GM23338 (cell line): ENCODE measurements at regions not wholly inside any gene's neighbourhood (a gene's known extent, or its start where the extent isn't known, plus 50 kb on each side); places are given as distances from the start of the nearest gene placed in this dataset.

ENCODE experiments used
- ATAC-seq: fragments of 200-7000 bp; cut with Tn5 transposase; 3 replicates; pipeline ENCODE4 v1.9.1; 2020
- DNase-seq: peaks from one replicate; pipeline ENCODE4 v3.0.0-alpha.2; 2015; ENCODE audit warnings: low spot score
- H2AFZ ChIP-seq: fragments of 200-600 bp; sonication (generic); 2 replicates; pipeline ENCODE4 v1.8.0; 2016; ENCODE audit warnings: antibody characterized with exemption, mild to moderate bottlenecking, moderate library complexity
- H3F3A ChIP-seq: fragments of 200-600 bp; sonication (generic); replicated peaks from 2 replicates; pipeline ENCODE4 v1.8.0; 2017; ENCODE audit warnings: antibody characterized with exemption, mixed run types, low read depth
- H3K27ac ChIP-seq: fragments of 200-600 bp; sonication (generic); 2 replicates; pipeline ENCODE4 v1.6.1; 2016; ENCODE audit warnings: low read depth
- H3K27me3 ChIP-seq: fragments of 200-600 bp; sonication (generic); 2 replicates; pipeline ENCODE4 v1.8.0; 2016; ENCODE audit warnings: mild to moderate bottlenecking, mixed run types, moderate library complexity; ENCODE audit not compliant: insufficient read depth
- H3K36me3 ChIP-seq: fragments of 200-600 bp; sonication (generic); 2 replicates; pipeline ENCODE4 v1.8.0; 2016; ENCODE audit warnings: mild to moderate bottlenecking; ENCODE audit not compliant: insufficient read depth
- H3K4me1 ChIP-seq: fragments of 200-600 bp; sonication (generic); 2 replicates; pipeline ENCODE4 v1.8.0; 2016; ENCODE audit warnings: mild to moderate bottlenecking, moderate library complexity; ENCODE audit not compliant: insufficient read depth
- H3K4me2 ChIP-seq: fragments of 200-600 bp; sonication (generic); 2 replicates; pipeline ENCODE4 v1.7.1; 2017; ENCODE audit warnings: mixed run types
- H3K4me3 ChIP-seq: fragments of 200-600 bp; sonication (generic); 2 replicates; pipeline ENCODE4 v1.6.1; 2016; ENCODE audit warnings: mixed run types
- H3K79me2 ChIP-seq: fragments of 200-600 bp; sonication (generic); replicated peaks from 2 replicates; pipeline ENCODE4 v1.8.0; 2017; ENCODE audit warnings: mild to moderate bottlenecking; ENCODE audit not compliant: insufficient read depth
- H3K9me2 ChIP-seq: fragments of 200-600 bp; sonication (generic); 2 replicates; pipeline ENCODE4 v1.8.0; 2017; ENCODE audit not compliant: insufficient read depth
- H4K20me1 ChIP-seq: fragments of 200-600 bp; sonication (generic); replicated peaks from 2 replicates; pipeline ENCODE4 v1.8.0; 2017; ENCODE audit warnings: mild to moderate bottlenecking; ENCODE audit not compliant: insufficient read depth
- H3K27ac Mint-ChIP-seq: 2 replicates; pipeline ENCODE4 v1.8.0; 2020; ENCODE audit warnings: inconsistent platforms, mild to moderate bottlenecking, moderate library complexity, mixed read lengths
- H3K27me3 Mint-ChIP-seq: 3 replicates; pipeline ENCODE4 v1.8.0; 2022; ENCODE audit warnings: low read depth, mild to moderate bottlenecking, moderate library complexity, mixed read lengths, inconsistent platforms; ENCODE audit not compliant: insufficient read depth, poor library complexity
- H3K36me3 Mint-ChIP-seq: 3 replicates; pipeline ENCODE4 v1.8.0; 2021; ENCODE audit warnings: low read depth, mild to moderate bottlenecking, inconsistent platforms, moderate library complexity, mixed read lengths
- H3K4me1 Mint-ChIP-seq: 3 replicates; pipeline ENCODE4 v1.8.0; 2020; ENCODE audit warnings: mild to moderate bottlenecking, inconsistent platforms, mixed read lengths
- H3K4me3 Mint-ChIP-seq: 3 replicates; pipeline ENCODE4 v1.8.0; 2021; ENCODE audit warnings: moderate library complexity, mild to moderate bottlenecking, inconsistent platforms, mixed read lengths
- H3K9me3 Mint-ChIP-seq: 3 replicates; pipeline ENCODE4 v1.8.0; 2020; ENCODE audit warnings: moderate library complexity, mild to moderate bottlenecking, inconsistent platforms, mixed read lengths
- EZH2 ChIP-seq: fragments of 200-600 bp; sonication (generic); IDR thresholded peaks from one replicate; pipeline ENCODE4 v1.8.0; 2017; ENCODE audit warnings: antibody characterized with exemption, mild to moderate bottlenecking, low read depth; ENCODE audit not compliant: unreplicated experiment
- EZH2phosphoT487 ChIP-seq: fragments of 200-600 bp; sonication (generic); IDR thresholded peaks from one replicate; pipeline ENCODE4 v1.8.1; 2018; ENCODE audit warnings: antibody characterized with exemption; ENCODE audit not compliant: unreplicated experiment
- JUNB ChIP-seq: IDR thresholded peaks from one replicate; pipeline ENCODE4 v1.6.1; 2016; ENCODE audit warnings: antibody characterized with exemption; ENCODE audit not compliant: unreplicated experiment
- POLR2AphosphoS5 ChIP-seq: IDR thresholded peaks from 2 replicates; pipeline ENCODE4 v1.6.1; 2016; ENCODE audit warnings: antibody characterized with exemption, low read depth
- ZNF114 ChIP-seq: fragments of 250-450 bp; sonication (Bioruptor Pico); IDR thresholded peaks from 2 replicates; pipeline ENCODE4 v1.5.0; 2020; ENCODE audit warnings: mild to moderate bottlenecking, moderate library complexity
- ZNF331 ChIP-seq: fragments of 250-450 bp; sonication (Bioruptor Pico); IDR thresholded peaks from 2 replicates; pipeline ENCODE4 v1.5.0; 2020; ENCODE audit warnings: low read depth, mild to moderate bottlenecking, moderate library complexity
- TF ChIP-seq, protein P1 (sequence below): IDR thresholded peaks from 2 replicates; pipeline ENCODE4 v1.6.1; 2016; ENCODE audit warnings: antibody characterized with exemption
- TF ChIP-seq, protein P2 (sequence below): fragments of 250-450 bp; sonication (Bioruptor Pico); IDR thresholded peaks from 2 replicates; pipeline ENCODE4 v1.5.0; 2020; ENCODE audit warnings: mild to moderate bottlenecking, moderate library complexity
- TF ChIP-seq, protein P3 (sequence below), 2 experiments: fragments of 200-600 bp in 1 of 2; sonication (generic) in 1 of 2; conservative IDR thresholded peaks; 2 replicates each; pipeline versions ENCODE4 v1.5.1 to v1.6.1; 2016 to 2017; ENCODE audit warnings: antibody characterized with exemption in 2 of 2, low read depth in 2 of 2, mild to moderate bottlenecking in 2 of 2, moderate library complexity in 1 of 2

DNA sequence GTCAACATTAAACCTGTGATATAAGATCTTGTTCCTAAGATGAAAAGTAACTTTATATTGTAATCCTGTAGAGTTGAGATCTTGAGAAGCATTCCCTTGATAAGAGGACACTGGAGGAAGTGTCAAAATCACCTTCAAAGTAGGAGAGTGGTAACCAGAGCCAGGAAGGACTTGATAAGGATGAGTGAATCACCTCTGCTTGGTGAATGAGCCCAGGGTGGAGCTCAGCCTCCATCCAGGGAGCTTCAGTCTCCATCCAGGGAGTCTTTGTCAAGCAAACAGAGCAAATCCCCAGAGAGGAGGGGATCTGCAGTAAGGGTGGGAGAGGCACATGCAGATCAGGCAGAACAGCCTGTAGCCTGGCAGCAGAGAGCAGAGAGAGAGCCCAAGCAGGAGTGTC lies 167.1 kb upstream of the SIX2 start:
- H3K4me1 Mint-ChIP-seq: peaks cover 10% of the 10 kb centered on the region
- no peak overlapping the region for H3K4me3 Mint-ChIP-seq
- Histone ChIP-seq H3K36me3 (no peaks in the 10 kb centered on the region), H3K27me3 (peaks cover 23% of the 10 kb centered on the region), H3K9me2 (0 out of 2 replicates have a peak, but pooled peaks cover 7% of the 10 kb centered on the region), H3K4me2 (no peak overlapping the region), H2AFZ (0 out of 2 replicates have a peak overlapping the region, but pooled peaks have one; percentile 38), H4K20me1 (no peaks in the 10 kb centered on the region), H3F3A (no peaks in the 10 kb centered on the region), H3K79me2 (no peaks in the 10 kb centered on the region), H3K4me3 (no peak overlapping the region), H3K27ac (no peak overlapping the region), H3K4me1 (peaks cover 2% of the 10 kb centered on the region; the same call in 1 of the 2 replicates)
- no peaks in the 10 kb centered on the region for H3K9me3 Mint-ChIP-seq
- H3K27me3 Mint-ChIP-seq: peaks cover 4% of the 10 kb centered on the region
- peak; percentile 75 for ATAC-seq
- DNase-seq: no peak
- H3K27ac Mint-ChIP-seq: no peak overlapping the region
- TF ChIP-seq ZNF114 (CRISPR knock-in tag): no peak
- H3K36me3 Mint-ChIP-seq: no peaks in the 10 kb centered on the region

DNA sequence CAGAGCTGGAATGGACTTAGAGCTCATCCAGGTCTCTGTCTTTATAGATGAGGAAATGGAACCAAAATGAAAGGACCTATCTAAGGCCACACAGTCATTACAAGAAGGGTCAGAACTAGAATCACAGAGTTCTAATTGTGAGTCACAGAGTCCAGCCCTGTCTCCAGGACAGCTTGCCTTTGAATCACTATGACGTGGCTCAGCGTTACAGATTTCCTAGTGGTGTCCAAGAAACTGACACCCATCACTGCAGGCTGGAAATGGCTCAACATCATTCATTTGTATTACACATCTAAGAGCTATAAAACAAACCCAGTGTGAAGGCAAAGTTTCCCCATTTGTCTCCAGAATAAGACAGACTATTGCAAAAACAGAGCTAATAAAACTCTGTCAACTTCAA lies 164.3 kb upstream of the SIX2 start:
- Histone ChIP-seq H3K4me1 (peaks cover 5% of the 10 kb centered on the region; the same call in 1 of the 2 replicates), H3K27ac (no peak overlapping the region), H3K4me3 (no peak overlapping the region), H3F3A (no peaks in the 10 kb centered on the region), H3K36me3 (no peaks in the 10 kb centered on the region), H3K9me2 (0 out of 2 replicates have a peak, but pooled peaks cover 7% of the 10 kb centered on the region), H2AFZ (no peak overlapping the region), H4K20me1 (no peaks in the 10 kb centered on the region), H3K79me2 (no peaks in the 10 kb centered on the region), H3K4me2 (no peak overlapping the region), H3K27me3 (peaks cover 51% of the 10 kb centered on the region)
- TF ChIP-seq EZH2 (no peak), JUNB (no peak), ZNF331 (no peak), POLR2AphosphoS5 (no peak), ZNF114 (CRISPR knock-in tag) (no peak), EZH2phosphoT487 (no peak)
- TF ChIP-seq, protein P1, sequence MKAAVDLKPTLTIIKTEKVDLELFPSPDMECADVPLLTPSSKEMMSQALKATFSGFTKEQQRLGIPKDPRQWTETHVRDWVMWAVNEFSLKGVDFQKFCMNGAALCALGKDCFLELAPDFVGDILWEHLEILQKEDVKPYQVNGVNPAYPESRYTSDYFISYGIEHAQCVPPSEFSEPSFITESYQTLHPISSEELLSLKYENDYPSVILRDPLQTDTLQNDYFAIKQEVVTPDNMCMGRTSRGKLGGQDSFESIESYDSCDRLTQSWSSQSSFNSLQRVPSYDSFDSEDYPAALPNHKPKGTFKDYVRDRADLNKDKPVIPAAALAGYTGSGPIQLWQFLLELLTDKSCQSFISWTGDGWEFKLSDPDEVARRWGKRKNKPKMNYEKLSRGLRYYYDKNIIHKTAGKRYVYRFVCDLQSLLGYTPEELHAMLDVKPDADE: no peak
- TF ChIP-seq, protein P2, sequence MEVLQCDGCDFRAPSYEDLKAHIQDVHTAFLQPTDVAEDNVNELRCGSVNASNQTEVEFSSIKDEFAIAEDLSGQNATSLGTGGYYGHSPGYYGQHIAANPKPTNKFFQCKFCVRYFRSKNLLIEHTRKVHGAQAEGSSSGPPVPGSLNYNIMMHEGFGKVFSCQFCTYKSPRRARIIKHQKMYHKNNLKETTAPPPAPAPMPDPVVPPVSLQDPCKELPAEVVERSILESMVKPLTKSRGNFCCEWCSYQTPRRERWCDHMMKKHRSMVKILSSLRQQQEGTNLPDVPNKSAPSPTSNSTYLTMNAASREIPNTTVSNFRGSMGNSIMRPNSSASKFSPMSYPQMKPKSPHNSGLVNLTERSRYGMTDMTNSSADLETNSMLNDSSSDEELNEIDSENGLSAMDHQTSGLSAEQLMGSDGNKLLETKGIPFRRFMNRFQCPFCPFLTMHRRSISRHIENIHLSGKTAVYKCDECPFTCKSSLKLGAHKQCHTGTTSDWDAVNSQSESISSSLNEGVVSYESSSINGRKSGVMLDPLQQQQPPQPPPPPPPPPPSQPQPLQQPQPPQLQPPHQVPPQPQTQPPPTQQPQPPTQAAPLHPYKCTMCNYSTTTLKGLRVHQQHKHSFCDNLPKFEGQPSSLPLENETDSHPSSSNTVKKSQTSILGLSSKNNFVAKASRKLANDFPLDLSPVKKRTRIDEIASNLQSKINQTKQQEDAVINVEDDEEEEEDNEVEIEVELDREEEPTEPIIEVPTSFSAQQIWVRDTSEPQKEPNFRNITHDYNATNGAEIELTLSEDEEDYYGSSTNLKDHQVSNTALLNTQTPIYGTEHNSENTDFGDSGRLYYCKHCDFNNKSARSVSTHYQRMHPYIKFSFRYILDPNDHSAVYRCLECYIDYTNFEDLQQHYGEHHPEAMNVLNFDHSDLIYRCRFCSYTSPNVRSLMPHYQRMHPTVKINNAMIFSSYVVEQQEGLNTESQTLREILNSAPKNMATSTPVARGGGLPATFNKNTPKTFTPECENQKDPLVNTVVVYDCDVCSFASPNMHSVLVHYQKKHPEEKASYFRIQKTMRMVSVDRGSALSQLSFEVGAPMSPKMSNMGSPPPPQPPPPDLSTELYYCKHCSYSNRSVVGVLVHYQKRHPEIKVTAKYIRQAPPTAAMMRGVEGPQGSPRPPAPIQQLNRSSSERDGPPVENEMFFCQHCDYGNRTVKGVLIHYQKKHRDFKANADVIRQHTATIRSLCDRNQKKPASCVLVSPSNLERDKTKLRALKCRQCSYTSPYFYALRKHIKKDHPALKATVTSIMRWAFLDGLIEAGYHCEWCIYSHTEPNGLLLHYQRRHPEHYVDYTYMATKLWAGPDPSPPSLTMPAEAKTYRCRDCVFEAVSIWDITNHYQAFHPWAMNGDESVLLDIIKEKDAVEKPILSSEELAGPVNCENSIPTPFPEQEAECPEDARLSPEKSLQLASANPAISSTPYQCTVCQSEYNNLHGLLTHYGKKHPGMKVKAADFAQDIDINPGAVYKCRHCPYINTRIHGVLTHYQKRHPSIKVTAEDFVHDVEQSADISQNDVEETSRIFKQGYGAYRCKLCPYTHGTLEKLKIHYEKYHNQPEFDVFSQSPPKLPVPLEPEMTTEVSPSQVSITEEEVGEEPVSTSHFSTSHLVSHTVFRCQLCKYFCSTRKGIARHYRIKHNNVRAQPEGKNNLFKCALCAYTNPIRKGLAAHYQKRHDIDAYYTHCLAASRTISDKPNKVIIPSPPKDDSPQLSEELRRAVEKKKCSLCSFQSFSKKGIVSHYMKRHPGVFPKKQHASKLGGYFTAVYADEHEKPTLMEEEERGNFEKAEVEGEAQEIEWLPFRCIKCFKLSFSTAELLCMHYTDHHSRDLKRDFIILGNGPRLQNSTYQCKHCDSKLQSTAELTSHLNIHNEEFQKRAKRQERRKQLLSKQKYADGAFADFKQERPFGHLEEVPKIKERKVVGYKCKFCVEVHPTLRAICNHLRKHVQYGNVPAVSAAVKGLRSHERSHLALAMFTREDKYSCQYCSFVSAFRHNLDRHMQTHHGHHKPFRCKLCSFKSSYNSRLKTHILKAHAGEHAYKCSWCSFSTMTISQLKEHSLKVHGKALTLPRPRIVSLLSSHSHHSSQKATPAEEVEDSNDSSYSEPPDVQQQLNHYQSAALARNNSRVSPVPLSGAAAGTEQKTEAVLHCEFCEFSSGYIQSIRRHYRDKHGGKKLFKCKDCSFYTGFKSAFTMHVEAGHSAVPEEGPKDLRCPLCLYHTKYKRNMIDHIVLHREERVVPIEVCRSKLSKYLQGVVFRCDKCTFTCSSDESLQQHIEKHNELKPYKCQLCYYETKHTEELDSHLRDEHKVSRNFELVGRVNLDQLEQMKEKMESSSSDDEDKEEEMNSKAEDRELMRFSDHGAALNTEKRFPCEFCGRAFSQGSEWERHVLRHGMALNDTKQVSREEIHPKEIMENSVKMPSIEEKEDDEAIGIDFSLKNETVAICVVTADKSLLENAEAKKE (CRISPR knock-in tag): no peak
- TF ChIP-seq, protein P3, sequence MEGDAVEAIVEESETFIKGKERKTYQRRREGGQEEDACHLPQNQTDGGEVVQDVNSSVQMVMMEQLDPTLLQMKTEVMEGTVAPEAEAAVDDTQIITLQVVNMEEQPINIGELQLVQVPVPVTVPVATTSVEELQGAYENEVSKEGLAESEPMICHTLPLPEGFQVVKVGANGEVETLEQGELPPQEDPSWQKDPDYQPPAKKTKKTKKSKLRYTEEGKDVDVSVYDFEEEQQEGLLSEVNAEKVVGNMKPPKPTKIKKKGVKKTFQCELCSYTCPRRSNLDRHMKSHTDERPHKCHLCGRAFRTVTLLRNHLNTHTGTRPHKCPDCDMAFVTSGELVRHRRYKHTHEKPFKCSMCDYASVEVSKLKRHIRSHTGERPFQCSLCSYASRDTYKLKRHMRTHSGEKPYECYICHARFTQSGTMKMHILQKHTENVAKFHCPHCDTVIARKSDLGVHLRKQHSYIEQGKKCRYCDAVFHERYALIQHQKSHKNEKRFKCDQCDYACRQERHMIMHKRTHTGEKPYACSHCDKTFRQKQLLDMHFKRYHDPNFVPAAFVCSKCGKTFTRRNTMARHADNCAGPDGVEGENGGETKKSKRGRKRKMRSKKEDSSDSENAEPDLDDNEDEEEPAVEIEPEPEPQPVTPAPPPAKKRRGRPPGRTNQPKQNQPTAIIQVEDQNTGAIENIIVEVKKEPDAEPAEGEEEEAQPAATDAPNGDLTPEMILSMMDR (conservative IDR thresholded peaks at IDR 0.05; ENCODE audit: low read depth in 2 of 2): no peak
- DNase-seq (no peak), ATAC-seq (no peak)
- H3K4me1 Mint-ChIP-seq: peaks cover 14% of the 10 kb centered on the region; the same call in 2 of the 3 replicates
- H3K27ac Mint-ChIP-seq: no peak overlapping the region
- no peaks in the 10 kb centered on the region for H3K36me3 Mint-ChIP-seq
- H3K9me3 Mint-ChIP-seq: no peaks in the 10 kb centered on the region
- peaks cover 25% of the 10 kb centered on the region for H3K27me3 Mint-ChIP-seq
- H3K4me3 Mint-ChIP-seq: no peak overlapping the region
